Erythroblast (primary cell): ENCODE measurements at regions not wholly inside any gene's neighbourhood (a gene's known extent, or its start where the extent isn't known, plus 50 kb on each side); places are given as distances from the start of the nearest gene placed in this dataset.

ENCODE experiments used
- GATA1 ChIP-seq: IDR thresholded peaks from 2 replicates; pipeline ENCODE4 v1.6.1; 2011; ENCODE audit warnings: low read depth, mild to moderate bottlenecking, control low read depth, low read length, moderate library complexity
- POLR2A ChIP-seq: IDR thresholded peaks from 2 replicates; pipeline ENCODE4 v1.6.1; 2011; ENCODE audit warnings: mild to moderate bottlenecking, low read length

GRCh38 chr9:14497476-14497875 is 183.5 kb upstream of the NFIB start:
- no peak for TF ChIP-seq POLR2A
- no peak for TF ChIP-seq GATA1
